RKO (cell line): ENCODE measurements at regions not wholly inside any gene's neighbourhood (a gene's known extent, or its start where the extent isn't known, plus 50 kb on each side); places are given as distances from the start of the nearest gene placed in this dataset.
"Not testable (repeated sequence)": the region's sequence is repeated elsewhere in the genome, so short reads cannot be mapped to it uniquely, and the experiment has no call there.

Experiments
- DNase-seq: peaks from one replicate; pipeline ENCODE4 v3.0.0-alpha.2; 2016; ENCODE audit warnings: low spot score

- DNase-seq, result not testable (repeated sequence)
These were observed 214.5 kb downstream of the SIPA1L2 start for GRCh38 chr1:232415481-232415880.

- DNase-seq, result no peak
These were observed 215.8 kb downstream of the SIPA1L2 start for GRCh38 chr1:232414100-232414499.

- no peak for DNase-seq
These were observed 216.3 kb downstream of the SIPA1L2 start for GRCh38 chr1:232413674-232414073.

GRCh38 chr1:232409584-232409983 lies 220.3 kb downstream of the SIPA1L2 start:
- DNase-seq, result no peak

- no peak for DNase-seq
These were observed 222.8 kb downstream of the SIPA1L2 start for GRCh38 chr1:232407120-232407519.

- DNase-seq, result no peak
These were observed 224.2 kb downstream of the SIPA1L2 start for GRCh38 chr1:232405781-232406180.

GRCh38 chr1:232404981-232405731 lies 224.8 kb downstream of the SIPA1L2 start:
- no peak for DNase-seq

GRCh38 chr1:232404227-232404626 lies 225.7 kb downstream of the SIPA1L2 start:
- no peak for DNase-seq

GRCh38 chr1:232403017-232403714 lies 226.8 kb downstream of the SIPA1L2 start:
- DNase-seq, result no peak

- DNase-seq, result no peak
These were observed 231.1 kb downstream of the SIPA1L2 start for GRCh38 chr1:232398823-232399222.

GRCh38 chr1:232393444-232394146 lies 236.3 kb downstream of the SIPA1L2 start:
- no peak for DNase-seq

GRCh38 chr1:232393010-232393409 lies 236.9 kb downstream of the SIPA1L2 start:
- DNase-seq, result no peak

- no peak for DNase-seq
These were observed 239.3 kb downstream of the SIPA1L2 start for GRCh38 chr1:232390590-232390989.

GRCh38 chr1:232389744-232390143 lies 240.2 kb downstream of the SIPA1L2 start:
- no peak for DNase-seq

GRCh38 chr1:232388363-232388762 lies 241.6 kb downstream of the SIPA1L2 start:
- no peak for DNase-seq

GRCh38 chr1:232386721-232387510 lies 243.0 kb downstream of the SIPA1L2 start:
- DNase-seq, result no peak

- no peak for DNase-seq
These were observed 243.6 kb downstream of the SIPA1L2 start for GRCh38 chr1:232386294-232386693.

GRCh38 chr1:232385221-232385620 lies 244.7 kb downstream of the SIPA1L2 start:
- DNase-seq, result no peak

- no peak for DNase-seq
These were observed 245.6 kb downstream of the SIPA1L2 start for GRCh38 chr1:232384171-232384883.

GRCh38 chr1:232383455-232384123 lies 246.3 kb downstream of the SIPA1L2 start:
- no peak for DNase-seq

GRCh38 chr1:232382671-232383070 lies 247.3 kb downstream of the SIPA1L2 start:
- no peak for DNase-seq
